ENCODE measurements at regions not wholly inside any gene's neighbourhood (a gene's known extent, or its start where the extent isn't known, plus 50 kb on each side); places are given as distances from the start of the nearest gene placed in this dataset.

GRCh38 chr14:27013678-27014077, 415.8 kb upstream of the NOVA1 start:
- Histone ChIP-seq H3K9me3 (ENCODE audit: severe bottlenecking) (no peaks in the 10 kb centered on the region), H3K4me3 (ENCODE audit: severe bottlenecking) (no peak overlapping the region), H3K4me1 (ENCODE audit: insufficient read depth, poor library complexity, severe bottlenecking) (no peaks in the 10 kb centered on the region), H3K36me3 (ENCODE audit: low read depth) (no peaks in the 10 kb centered on the region), H3K27me3 (ENCODE audit: insufficient read depth, poor library complexity, severe bottlenecking) (peaks cover 17% of the 10 kb centered on the region), H3K27ac (ENCODE audit: poor library complexity, severe bottlenecking) (no peak overlapping the region)
- ATAC-seq (ENCODE audit: low read depth) = no peak; the same call in 2 of the 3 replicates
- no peak for TF ChIP-seq CTCF (IDR thresholded peaks at IDR 0.05; ENCODE audit: poor library complexity, severe bottlenecking)
- no peak for DNase-seq (ENCODE audit: low spot score)

- H3K9me3 ChIP-seq (ENCODE audit: severe bottlenecking) = no peaks in the 10 kb centered on the region
- TF ChIP-seq CTCF (IDR thresholded peaks at IDR 0.05; ENCODE audit: poor library complexity, severe bottlenecking) = no peak
- H3K4me3 ChIP-seq (ENCODE audit: severe bottlenecking) = no peak overlapping the region
- H3K4me1 ChIP-seq (ENCODE audit: insufficient read depth, poor library complexity, severe bottlenecking) = no peaks in the 10 kb centered on the region
- no peak for DNase-seq (ENCODE audit: low spot score)
- H3K27ac ChIP-seq (ENCODE audit: poor library complexity, severe bottlenecking) = no peak overlapping the region
- H3K36me3 ChIP-seq (ENCODE audit: low read depth) = no peaks in the 10 kb centered on the region
- ATAC-seq (ENCODE audit: low read depth) = no peak
- peaks cover 21% of the 10 kb centered on the region for H3K27me3 ChIP-seq (ENCODE audit: insufficient read depth, poor library complexity, severe bottlenecking)
Measured at GRCh38 chr14:27015065-27015464, 417.2 kb upstream of the NOVA1 start.

- peaks cover 6% of the 10 kb centered on the region for H3K27me3 ChIP-seq (ENCODE audit: insufficient read depth, poor library complexity, severe bottlenecking)
- H3K9me3 ChIP-seq (ENCODE audit: severe bottlenecking) = no peaks in the 10 kb centered on the region
- H3K27ac ChIP-seq (ENCODE audit: poor library complexity, severe bottlenecking) = no peak overlapping the region
- TF ChIP-seq CTCF (IDR thresholded peaks at IDR 0.05; ENCODE audit: poor library complexity, severe bottlenecking) = no peak
- no peak overlapping the region for H3K4me3 ChIP-seq (ENCODE audit: severe bottlenecking)
- DNase-seq (ENCODE audit: low spot score) = no peak
- ATAC-seq (ENCODE audit: low read depth) = no peak
- H3K4me1 ChIP-seq (ENCODE audit: insufficient read depth, poor library complexity, severe bottlenecking) = no peaks in the 10 kb centered on the region
- no peaks in the 10 kb centered on the region for H3K36me3 ChIP-seq (ENCODE audit: low read depth)
Measured at GRCh38 chr14:27025648-27026047, 427.8 kb upstream of the NOVA1 start.

- Histone ChIP-seq H3K27me3 (ENCODE audit: insufficient read depth, poor library complexity, severe bottlenecking) (peaks cover 5% of the 10 kb centered on the region), H3K9me3 (ENCODE audit: severe bottlenecking) (no peaks in the 10 kb centered on the region), H3K4me3 (ENCODE audit: severe bottlenecking) (no peak overlapping the region), H3K4me1 (ENCODE audit: insufficient read depth, poor library complexity, severe bottlenecking) (no peaks in the 10 kb centered on the region), H3K27ac (ENCODE audit: poor library complexity, severe bottlenecking) (no peak overlapping the region), H3K36me3 (ENCODE audit: low read depth) (no peaks in the 10 kb centered on the region)
- no peak for ATAC-seq (ENCODE audit: low read depth)
- DNase-seq (ENCODE audit: low spot score) = no peak
- TF ChIP-seq CTCF (IDR thresholded peaks at IDR 0.05; ENCODE audit: poor library complexity, severe bottlenecking) = no peak
Measured at GRCh38 chr14:27026097-27026496, 428.3 kb upstream of the NOVA1 start.

- H3K36me3 ChIP-seq (ENCODE audit: low read depth) = no peaks in the 10 kb centered on the region
- ATAC-seq (ENCODE audit: low read depth) (0 out of 3 replicates have a peak, but pooled peaks have one; percentile 44), DNase-seq (ENCODE audit: low spot score) (no peak)
- no peak for TF ChIP-seq CTCF (IDR thresholded peaks at IDR 0.05; ENCODE audit: poor library complexity, severe bottlenecking)
- H3K4me3 ChIP-seq (ENCODE audit: severe bottlenecking) = no peak overlapping the region
- no peaks in the 10 kb centered on the region for H3K4me1 ChIP-seq (ENCODE audit: insufficient read depth, poor library complexity, severe bottlenecking)
- H3K27ac ChIP-seq (ENCODE audit: poor library complexity, severe bottlenecking) = no peak overlapping the region
- H3K27me3 ChIP-seq (ENCODE audit: insufficient read depth, poor library complexity, severe bottlenecking) = peaks cover 3% of the 10 kb centered on the region
- H3K9me3 ChIP-seq (ENCODE audit: severe bottlenecking) = no peaks in the 10 kb centered on the region
Measured at GRCh38 chr14:27040552-27040951, 442.7 kb upstream of the NOVA1 start.
